Endothelial cell of umbilical vein (primary cell): ENCODE measurements at regions not wholly inside any gene's neighbourhood (a gene's known extent, or its start where the extent isn't known, plus 50 kb on each side); places are given as distances from the start of the nearest gene placed in this dataset.

Source experiments
- BruUV-seq: library from RNA; stranded (reverse); fragments of 400-500 nt; replicated peaks from 2 replicates; lab custom pipeline; 2021; lab: Mats Ljungman, UMichigan
- CTCF ChIA-PET: fragments of 300-600, 350-600 bp; sonication (Branson Sonifier 250); formaldehyde crosslinking; loops from one replicate; lab custom pipeline; 2021; ENCODE audit warnings: antibody characterized with exemption, inconsistent platforms; lab: Charles Lee
- POLR2A ChIA-PET: fragments of 300-600, 350-600 bp; sonication (Branson Sonifier 250); formaldehyde crosslinking; loops from one replicate; lab custom pipeline; 2021; ENCODE audit warnings: antibody characterized with exemption, inconsistent platforms; lab: Charles Lee
- DNase-seq: peaks from one replicate; pipeline ENCODE4 v3.0.0-alpha.2; 2011; ENCODE audit warnings: low read depth, low spot score
- FAIRE-seq: peaks from 2 replicates; lab custom pipeline; 2011; peaks lifted over from hg19 to GRCh38; lab: Jason Lieb, UNC
- H2AFZ ChIP-seq: 2 replicates; pipeline ENCODE4 v1.6.0; 2012; ENCODE audit warnings: low read depth, low read length, control low read depth, inconsistent platforms
- H3K27ac ChIP-seq: 2 replicates; pipeline ENCODE4 v1.5.1; 2011; ENCODE audit warnings: low read depth, mild to moderate bottlenecking, control low read depth, low read length, moderate library complexity; ENCODE audit not compliant: insufficient read depth
- H3K27me3 ChIP-seq, 2 experiments: 2 replicates each; pipeline versions ENCODE4 v1.6.0 to v1.6.1; 2011; ENCODE audit warnings: low read length in 2 of 2, mixed read lengths in 1 of 2; ENCODE audit not compliant: control insufficient read depth in 2 of 2, insufficient read depth in 2 of 2
- H3K36me3 ChIP-seq, 2 experiments: 2 replicates in 1 of 2; 3 replicates in 1 of 2; pipeline ENCODE4 v1.5.1; 2011; ENCODE audit warnings: low read length in 2 of 2, mild to moderate bottlenecking in 1 of 2, moderate library complexity in 1 of 2; ENCODE audit not compliant: control insufficient read depth in 2 of 2, insufficient read depth in 2 of 2; ENCODE audit errors: extremely low read depth in 1 of 2
- H3K4me1 ChIP-seq: 3 replicates; pipeline ENCODE4 v1.5.1; 2011; ENCODE audit warnings: mild to moderate bottlenecking, low read length; ENCODE audit not compliant: control insufficient read depth, insufficient read depth; ENCODE audit errors: extremely low read depth
- H3K4me2 ChIP-seq: 2 replicates; pipeline ENCODE4 v1.6.1; 2011; ENCODE audit warnings: low read length, control low read depth, mixed read lengths; ENCODE audit not compliant: insufficient read depth
- H3K4me3 ChIP-seq, 3 experiments: fragments of 200-600 bp in 1 of 3; sonication (generic), shearing (Covaris generic) in 1 of 3; replicated peaks in 1 of 3; 2 replicates each; pipeline ENCODE4 v1.5.1; 2011 to 2016; ENCODE audit warnings: control low read depth in 3 of 3, low read length in 3 of 3, mild to moderate bottlenecking in 2 of 3, inconsistent platforms in 1 of 3, low read depth in 1 of 3, moderate library complexity in 1 of 3; ENCODE audit not compliant: insufficient read depth in 1 of 3
- H3K79me2 ChIP-seq: 2 replicates; pipeline ENCODE4 v1.6.0; 2012; ENCODE audit warnings: low read length, inconsistent platforms; ENCODE audit not compliant: control insufficient read depth, insufficient read depth
- H3K9ac ChIP-seq: replicated peaks from 2 replicates; pipeline ENCODE3; 2011; ENCODE audit warnings: low read length, control low read depth; ENCODE audit not compliant: insufficient read depth; ENCODE audit errors: extremely low read depth
- H3K9me1 ChIP-seq: replicated peaks from 3 replicates; pipeline ENCODE4 v1.6.0; 2011; ENCODE audit warnings: mild to moderate bottlenecking, low read length; ENCODE audit not compliant: control insufficient read depth, insufficient read depth; ENCODE audit errors: extremely low read depth
- H3K9me3 ChIP-seq: replicated peaks from 2 replicates; pipeline ENCODE4 v1.5.1; 2012; ENCODE audit warnings: low read length, inconsistent platforms; ENCODE audit not compliant: control insufficient read depth, insufficient read depth
- H4K20me1 ChIP-seq: replicated peaks from 2 replicates; pipeline ENCODE3; 2011; ENCODE audit warnings: mild to moderate bottlenecking, low read length; ENCODE audit not compliant: control insufficient read depth, insufficient read depth; ENCODE audit errors: extremely low read depth
- CTCF ChIP-seq, 2 donors: IDR thresholded peaks; 1 replicate in 1 of 2; 2 replicates in 1 of 2; pipeline ENCODE4 v1.5.1; 2011; ENCODE audit warnings: low read length in 2 of 2, mild to moderate bottlenecking in 2 of 2, moderate library complexity in 2 of 2, control low read depth in 1 of 2, inconsistent platforms in 1 of 2, low read depth in 1 of 2; ENCODE audit not compliant: insufficient read depth in 1 of 2; ENCODE audit errors: extremely low read depth in 1 of 2
- EZH2 ChIP-seq: IDR thresholded peaks from 2 replicates; pipeline ENCODE4 v1.6.1; 2012; ENCODE audit warnings: borderline replicate concordance, low read depth, mild to moderate bottlenecking, moderate library complexity, low read length, inconsistent platforms; ENCODE audit not compliant: severe bottlenecking
- FOS ChIP-seq: IDR thresholded peaks from 2 replicates; pipeline ENCODE4 v1.6.1; 2011; ENCODE audit warnings: mild to moderate bottlenecking, low read length, moderate library complexity, borderline replicate concordance; ENCODE audit not compliant: insufficient read depth
- GATA2 ChIP-seq: IDR thresholded peaks from 2 replicates; pipeline ENCODE4 v1.7.0; 2011; ENCODE audit warnings: low read depth, mild to moderate bottlenecking, moderate library complexity, mixed read lengths, low read length; ENCODE audit not compliant: insufficient read length, insufficient read depth
- JUN ChIP-seq: IDR thresholded peaks from 2 replicates; pipeline ENCODE4 v1.6.1; 2011; ENCODE audit warnings: borderline replicate concordance, low read depth; ENCODE audit not compliant: insufficient read length, insufficient read depth
- MAX ChIP-seq: IDR thresholded peaks from 2 replicates; pipeline ENCODE4 v1.6.1; 2011; ENCODE audit not compliant: insufficient read depth, insufficient read length
- MYC ChIP-seq: IDR thresholded peaks from one replicate; pipeline ENCODE4 v1.6.1; 2011; ENCODE audit warnings: mild to moderate bottlenecking, low read depth, low read length
- POLR2A ChIP-seq: IDR thresholded peaks from 2 replicates; pipeline ENCODE4 v1.6.1; 2012; ENCODE audit warnings: low read depth, mild to moderate bottlenecking, control low read depth, low read length
- POLR2AphosphoS5 ChIP-seq: IDR thresholded peaks from 2 replicates; pipeline ENCODE4 v1.6.1; 2012; ENCODE audit warnings: low read depth, mild to moderate bottlenecking, control low read depth, low read length, moderate library complexity; ENCODE audit not compliant: insufficient read depth
- dilution Hi-C: fragments of 300-500 bp; cut with MboI; formaldehyde crosslinking; loops from one replicate; pipeline ENCODE4 v1.15.0; 2019; ENCODE audit warnings: low sequenced_read_pairs; ENCODE audit not compliant: extremely low pct_ligation_motif_present
- intact Hi-C: fragments of 100-400 bp; cut with micrococcal nuclease; formaldehyde crosslinking; loops from one replicate; pipeline ENCODE4 v1.10.0; 2022

GRCh38 chr10:118920206-118920605 lies 109.3 kb upstream of the NANOS1 start:
- FAIRE-seq (no peak), DNase-seq (no peak)
- CTCF ChIA-PET = no interaction called here
- Histone ChIP-seq H3K9me1 (no peaks in the 10 kb centered on the region), H2AFZ (no peak overlapping the region), H3K4me3 (no peak overlapping the region), H3K4me1 (peaks cover 4% of the 10 kb centered on the region), H3K4me2 (no peak overlapping the region), H3K27me3 (peaks cover 20 to 29% of the 10 kb centered on the region in 2 experiments), H3K36me3 (no peaks in the 10 kb centered on the region), H3K27ac (no peak overlapping the region), H4K20me1 (no peaks in the 10 kb centered on the region), H3K79me2 (no peaks in the 10 kb centered on the region), H3K9ac (no peak overlapping the region), H3K9me3 (no peaks in the 10 kb centered on the region)
- intact Hi-C loops = no loop called here
- BruUV-seq = no TSS peak
- POLR2A ChIA-PET = no interaction called here
- dilution Hi-C loops = no loop called here
- no peak for TF ChIP-seq MAX
- no peak for TF ChIP-seq CTCF (IDR thresholded peaks at IDR 0.05; ENCODE audit: extremely low read depth in 1 of 2, insufficient read depth in 1 of 2, low read depth in 1 of 2, low read length in 2 of 2)
- TF ChIP-seq JUN = no peak
- no peak for TF ChIP-seq GATA2
- TF ChIP-seq EZH2 = no peak
- no peak for TF ChIP-seq POLR2AphosphoS5
- no peak for TF ChIP-seq POLR2A
- no peak for TF ChIP-seq MYC
- TF ChIP-seq FOS = no peak
